ENCODE measurements at regions not wholly inside any gene's neighbourhood (a gene's known extent, or its start where the extent isn't known, plus 50 kb on each side); places are given as distances from the start of the nearest gene placed in this dataset.

GRCh38 chr2:6635296-6635695 lies 230.4 kb downstream of the CMPK2 start:
- no peak for DNase-seq (ENCODE audit: low read depth, low spot score)
- no peak overlapping the region for H3K4me3 ChIP-seq (ENCODE audit: low read length)

GRCh38 chr2:6637330-6637729 lies 228.4 kb downstream of the CMPK2 start:
- DNase-seq (ENCODE audit: low read depth, low spot score), result no peak

GRCh38 chr2:6639929-6640620 lies 225.6 kb downstream of the CMPK2 start:
- no peak overlapping the region for H3K4me3 ChIP-seq (ENCODE audit: low read length)
- peak; percentile 19 for DNase-seq (ENCODE audit: low read depth, low spot score)

More at GRCh38 chr2:6637330-6637729, 228.4 kb downstream of the CMPK2 start:
- no peak overlapping the region for H3K4me3 ChIP-seq (ENCODE audit: low read length)

- no peak for DNase-seq (ENCODE audit: low read depth, low spot score)
- H3K4me3 ChIP-seq (ENCODE audit: low read length), result no peak overlapping the region
Measured at GRCh38 chr2:6640621-6641015, 225.1 kb downstream of the CMPK2 start.

GRCh38 chr2:6641956-6642355 lies 223.8 kb downstream of the CMPK2 start:
- DNase-seq (ENCODE audit: low read depth, low spot score), result no peak
- H3K4me3 ChIP-seq (ENCODE audit: low read length), result no peak overlapping the region

GRCh38 chr2:6644261-6644660 lies 221.4 kb downstream of the CMPK2 start:
- DNase-seq (ENCODE audit: low read depth, low spot score), result no peak
- H3K4me3 ChIP-seq (ENCODE audit: low read length), result no peak overlapping the region

- no peak overlapping the region for H3K4me3 ChIP-seq (ENCODE audit: low read length)
- DNase-seq (ENCODE audit: low read depth, low spot score), result no peak
Measured at GRCh38 chr2:6645004-6645403, 220.7 kb downstream of the CMPK2 start.

GRCh38 chr2:6645672-6646071 lies 220.0 kb downstream of the CMPK2 start:
- no peak for DNase-seq (ENCODE audit: low read depth, low spot score)
- no peak overlapping the region for H3K4me3 ChIP-seq (ENCODE audit: low read length)

GRCh38 chr2:6647046-6647445 lies 218.7 kb downstream of the CMPK2 start:
- no peak overlapping the region for H3K4me3 ChIP-seq (ENCODE audit: low read length)
- no peak for DNase-seq (ENCODE audit: low read depth, low spot score)

- DNase-seq (ENCODE audit: low read depth, low spot score), result no peak
Measured at GRCh38 chr2:6648596-6649247, 217.0 kb downstream of the CMPK2 start.

GRCh38 chr2:6650311-6650710 lies 215.4 kb downstream of the CMPK2 start:
- DNase-seq (ENCODE audit: low read depth, low spot score), result no peak
- H3K4me3 ChIP-seq (ENCODE audit: low read length), result no peak overlapping the region

More at GRCh38 chr2:6648596-6649247, 217.0 kb downstream of the CMPK2 start:
- no peak overlapping the region for H3K4me3 ChIP-seq (ENCODE audit: low read length)

- DNase-seq (ENCODE audit: low read depth, low spot score), result no peak
- no peak overlapping the region for H3K4me3 ChIP-seq (ENCODE audit: low read length)
Measured at GRCh38 chr2:6652251-6652650, 213.5 kb downstream of the CMPK2 start.

GRCh38 chr2:6653281-6653750 lies 212.4 kb downstream of the CMPK2 start:
- DNase-seq (ENCODE audit: low read depth, low spot score), result no peak
- H3K4me3 ChIP-seq (ENCODE audit: low read length), result no peak overlapping the region

- no peak overlapping the region for H3K4me3 ChIP-seq (ENCODE audit: low read length)
Measured at GRCh38 chr2:6654279-6654678, 211.4 kb downstream of the CMPK2 start.

GRCh38 chr2:6656633-6657032 lies 209.1 kb downstream of the CMPK2 start:
- no peak overlapping the region for H3K4me3 ChIP-seq (ENCODE audit: low read length)
- DNase-seq (ENCODE audit: low read depth, low spot score), result no peak

More at GRCh38 chr2:6654279-6654678, 211.4 kb downstream of the CMPK2 start:
- no peak for DNase-seq (ENCODE audit: low read depth, low spot score)

GRCh38 chr2:6657136-6657535 lies 208.6 kb downstream of the CMPK2 start:
- DNase-seq (ENCODE audit: low read depth, low spot score), result no peak
- no peak overlapping the region for H3K4me3 ChIP-seq (ENCODE audit: low read length)

- no peak for DNase-seq (ENCODE audit: low read depth, low spot score)
- H3K4me3 ChIP-seq (ENCODE audit: low read length), result no peak overlapping the region
Measured at GRCh38 chr2:6657855-6658254, 207.9 kb downstream of the CMPK2 start.

GRCh38 chr2:6664332-6665061 lies 201.2 kb downstream of the CMPK2 start:
- no peak for DNase-seq (ENCODE audit: low read depth, low spot score)
- H3K4me3 ChIP-seq (ENCODE audit: low read length), result no peak overlapping the region

- peak; percentile 38 for DNase-seq (ENCODE audit: low read depth, low spot score)
- no peak overlapping the region for H3K4me3 ChIP-seq (ENCODE audit: low read length)
Measured at GRCh38 chr2:6665093-6666045, 200.3 kb downstream of the CMPK2 start.

Data from Jurkat, Clone E6-1 (cell line).